Kidney capillary endothelial cell (primary cell): ENCODE measurements at regions not wholly inside any gene's neighbourhood (a gene's known extent, or its start where the extent isn't known, plus 50 kb on each side); places are given as distances from the start of the nearest gene placed in this dataset.

Experiments used
- DNase-seq: peaks from one replicate; pipeline ENCODE4 v3.0.0-alpha.2; 2018; ENCODE audit warnings: low spot score

DNA sequence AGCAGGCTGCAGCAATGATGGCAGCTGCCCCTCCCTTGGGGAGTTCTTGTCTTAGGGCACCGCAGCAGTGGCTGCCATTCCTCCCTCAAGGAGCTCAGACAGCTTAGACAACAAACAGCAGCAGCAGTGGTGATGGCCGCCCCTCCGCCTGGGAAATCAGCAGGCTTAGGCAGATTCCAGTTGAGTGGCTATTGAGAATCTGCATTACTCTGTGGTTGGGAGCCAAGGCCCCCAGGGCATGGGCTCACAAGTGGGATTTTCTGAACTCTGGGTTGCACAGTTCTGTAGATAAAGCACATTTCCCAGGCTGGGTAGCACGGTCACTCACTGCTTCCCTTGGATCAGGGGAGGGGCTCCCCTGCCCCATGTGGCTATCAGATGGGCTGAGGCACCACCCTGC is 1280.7 kb upstream of the TMPRSS15 start:
- DNase-seq = no peak

DNA sequence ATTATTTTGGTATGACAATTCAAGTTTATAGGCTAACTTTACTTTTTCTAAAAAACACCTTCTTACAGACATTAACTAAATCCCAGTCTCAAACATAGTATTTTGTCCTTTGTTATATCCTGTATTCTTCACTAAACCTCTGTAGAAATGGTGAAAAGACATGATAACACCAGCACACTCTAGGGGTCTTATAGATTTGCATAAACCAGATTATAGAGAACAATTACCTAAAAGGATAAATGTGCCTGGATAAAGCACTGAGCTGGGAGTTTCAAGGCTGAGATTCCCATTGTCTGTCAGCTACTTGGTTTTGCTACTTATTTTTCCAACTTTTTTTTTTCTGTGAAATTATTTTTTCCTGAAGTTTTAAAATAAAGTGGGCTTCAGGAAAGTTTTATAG is 1288.6 kb upstream of the TMPRSS15 start:
- no peak for DNase-seq

DNA sequence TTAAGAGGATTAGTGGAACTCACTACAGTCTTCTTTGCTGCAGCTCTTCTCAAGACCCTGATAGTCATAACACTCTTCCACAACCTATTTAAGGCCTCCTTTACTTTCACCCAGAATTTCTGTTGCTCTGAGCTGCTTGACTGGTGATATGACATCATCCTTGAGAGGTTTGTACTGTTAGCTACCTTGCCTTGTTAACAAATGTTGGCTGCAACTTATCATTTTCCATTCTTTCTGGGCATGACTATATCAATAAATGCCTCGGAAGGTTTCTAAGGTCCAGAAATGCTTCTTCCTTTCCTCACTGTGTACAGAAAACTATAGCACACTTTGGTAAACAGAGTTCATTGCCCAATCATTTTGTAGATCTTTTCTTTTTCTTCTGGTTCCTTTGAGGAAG is 1292.2 kb upstream of the TMPRSS15 start:
- DNase-seq = no peak

DNA sequence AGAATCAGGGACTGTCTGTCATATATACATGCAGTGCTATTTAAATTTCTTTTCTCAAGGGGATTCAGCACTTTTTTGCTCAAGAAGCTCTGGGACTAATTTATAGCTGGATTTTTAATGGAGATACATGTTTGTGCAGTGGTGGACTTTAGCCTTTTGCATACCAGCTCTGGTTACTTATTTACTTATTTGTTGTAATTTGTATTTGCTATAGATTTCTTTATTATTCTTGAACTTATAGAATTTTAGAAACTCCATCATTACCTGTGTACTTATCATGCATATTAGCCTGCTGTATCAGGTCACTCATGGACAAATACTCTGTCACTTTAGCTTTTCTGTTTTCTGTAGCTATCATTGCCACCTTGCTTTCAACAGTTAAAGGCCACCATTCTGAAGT is 1296.9 kb upstream of the TMPRSS15 start:
- DNase-seq = no peak

DNA sequence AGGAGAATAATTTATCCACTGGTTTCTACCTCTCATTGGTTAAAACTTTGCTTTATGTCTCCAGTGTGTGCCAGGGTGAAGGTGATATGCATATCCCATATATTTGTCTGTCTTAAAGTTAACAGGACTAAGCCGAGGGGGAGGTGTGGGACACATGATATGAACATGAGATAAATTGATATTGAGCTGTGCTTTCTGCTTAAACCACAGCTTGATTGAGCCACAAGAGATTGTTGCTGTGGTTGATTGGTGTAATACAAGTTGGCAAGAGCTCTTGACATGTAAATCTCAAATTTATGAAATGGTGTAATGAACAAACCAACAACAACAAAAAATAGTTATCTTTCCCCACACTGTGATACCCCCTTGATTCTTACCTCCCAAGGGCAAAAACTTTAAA is 1295.5 kb upstream of the NCAM2 start:
- DNase-seq = no peak

DNA sequence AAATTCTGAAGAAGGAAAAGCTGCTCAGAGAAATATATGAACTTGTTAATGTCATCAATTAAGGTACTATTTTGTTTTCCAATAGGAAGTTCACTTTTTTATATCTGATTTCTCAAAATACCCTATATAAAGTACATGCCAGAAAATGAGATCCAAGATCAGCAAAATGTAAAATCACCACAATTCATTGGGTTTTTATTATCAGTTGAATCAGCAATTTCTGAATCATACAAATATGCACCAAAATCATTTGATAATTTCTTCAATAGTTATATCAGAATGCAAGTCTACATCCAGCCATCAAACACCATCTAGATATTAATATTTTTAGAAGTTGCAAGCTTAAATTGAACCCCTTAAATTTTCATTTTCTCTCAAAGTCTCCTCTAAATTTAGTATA is 1293.4 kb upstream of the NCAM2 start:
- DNase-seq = no peak

DNA sequence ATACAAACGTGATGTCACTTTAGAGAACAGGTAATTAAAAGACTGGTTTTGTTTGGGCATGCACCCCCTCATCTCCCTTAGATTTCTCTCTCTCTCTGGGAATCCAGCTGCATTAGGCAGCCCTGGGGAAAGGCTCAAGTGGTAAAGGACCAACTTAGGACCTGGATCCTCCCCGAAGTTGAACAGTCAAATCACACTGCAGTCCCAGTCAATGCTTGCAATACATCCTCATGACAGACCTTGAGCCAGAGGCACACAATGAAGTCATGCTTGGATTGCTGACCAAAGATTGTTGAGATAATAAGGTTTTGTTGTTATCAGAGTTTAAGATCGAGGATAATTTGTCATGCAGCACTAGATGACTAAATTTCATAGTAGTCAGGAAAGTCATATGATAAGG is 1285.8 kb upstream of the NCAM2 start:
- no peak for DNase-seq

DNA sequence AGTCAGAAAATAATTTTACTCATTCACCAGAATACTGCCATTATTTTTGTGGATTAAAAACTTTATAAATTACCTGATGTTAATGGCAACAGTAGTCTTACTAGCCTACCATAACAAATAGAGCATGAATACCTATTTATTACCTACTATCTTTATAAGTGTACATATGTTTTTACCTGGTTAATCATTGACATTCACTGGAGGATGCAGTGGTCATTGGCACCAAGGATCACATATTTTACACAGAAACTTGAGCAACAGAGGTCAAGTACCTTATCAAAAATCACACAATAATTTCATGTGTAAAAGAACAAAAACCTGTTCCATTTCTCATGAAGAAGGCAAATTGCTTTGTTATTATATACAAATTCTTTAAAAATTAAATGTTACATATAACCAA is 1284.9 kb upstream of the NCAM2 start:
- DNase-seq = no peak

DNA sequence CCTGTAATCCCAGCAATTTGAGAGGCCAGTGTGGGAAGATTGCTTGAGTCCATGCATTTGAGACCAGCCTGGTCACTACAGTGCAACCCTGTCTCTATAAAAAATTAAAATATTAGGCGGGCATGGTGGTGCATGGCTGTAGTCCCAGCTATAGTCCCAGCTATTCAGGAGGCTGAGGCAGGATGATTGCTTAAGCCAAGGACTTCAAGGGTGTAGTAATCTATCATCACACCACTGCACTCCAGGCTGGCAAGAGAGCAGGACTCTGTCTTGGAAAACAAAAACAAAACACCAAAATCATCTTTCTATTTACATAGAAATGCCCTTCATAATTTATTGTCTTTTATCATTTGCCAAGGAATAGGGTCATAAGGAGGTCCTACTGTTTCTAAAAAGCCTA is 1274.1 kb upstream of the NCAM2 start:
- DNase-seq = no peak

DNA sequence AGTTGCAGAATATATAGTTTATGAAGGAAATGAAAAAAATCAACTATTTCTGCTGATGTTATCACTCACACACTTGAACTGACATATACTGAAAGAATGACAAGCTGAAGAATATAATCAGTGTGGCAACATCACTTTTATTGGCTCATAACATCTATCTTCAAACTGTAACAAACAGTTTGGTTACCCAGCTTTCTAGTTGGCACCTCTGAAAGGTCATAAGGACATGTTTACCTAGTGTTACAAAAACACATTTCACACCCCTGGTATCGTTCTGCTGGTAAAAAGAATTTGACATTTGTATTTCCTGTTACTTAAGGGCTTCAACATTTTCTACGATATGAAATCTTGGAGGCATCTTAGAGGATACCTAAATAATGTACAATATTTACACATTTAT is 1267.0 kb upstream of the NCAM2 start:
- DNase-seq = no peak

DNA sequence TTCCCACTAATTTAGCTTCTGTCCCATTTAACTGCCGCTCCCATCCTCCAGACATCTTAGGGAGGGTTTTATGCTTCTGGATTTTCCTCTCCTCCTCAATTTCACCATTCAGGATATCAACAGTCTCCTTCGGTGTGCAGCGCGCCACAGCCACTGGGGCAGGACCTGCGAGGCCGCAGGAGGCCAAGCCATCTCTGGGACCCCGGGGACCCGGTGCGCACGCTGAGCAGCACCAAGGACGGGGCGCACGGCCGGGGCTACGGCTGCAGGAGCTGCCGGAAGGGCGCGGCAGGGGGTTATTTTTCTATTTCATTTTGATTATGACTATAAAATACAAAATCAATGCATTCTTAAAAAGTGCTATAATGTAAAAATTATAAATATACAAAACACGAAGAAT is 1238.4 kb upstream of the NCAM2 start:
- no peak for DNase-seq

DNA sequence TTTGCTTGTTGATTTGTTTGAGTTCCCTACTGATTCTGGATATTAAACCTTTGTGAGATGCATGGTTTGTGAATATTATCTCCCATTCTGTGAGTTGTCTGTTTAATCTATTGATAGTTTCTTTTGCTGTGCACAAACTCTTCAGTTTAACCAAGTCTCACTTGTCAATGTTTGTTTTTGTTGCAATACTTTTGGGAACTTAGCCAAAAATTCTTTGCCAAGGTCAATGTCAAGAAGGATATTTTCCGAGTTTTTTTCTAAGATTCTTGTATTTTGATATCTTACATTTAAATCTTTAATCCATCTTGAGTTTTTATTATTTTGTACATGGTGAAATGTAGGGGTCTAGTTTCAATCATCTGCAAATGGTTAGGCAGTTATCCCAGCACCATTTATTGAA is 1230.7 kb upstream of the NCAM2 start:
- no peak for DNase-seq

DNA sequence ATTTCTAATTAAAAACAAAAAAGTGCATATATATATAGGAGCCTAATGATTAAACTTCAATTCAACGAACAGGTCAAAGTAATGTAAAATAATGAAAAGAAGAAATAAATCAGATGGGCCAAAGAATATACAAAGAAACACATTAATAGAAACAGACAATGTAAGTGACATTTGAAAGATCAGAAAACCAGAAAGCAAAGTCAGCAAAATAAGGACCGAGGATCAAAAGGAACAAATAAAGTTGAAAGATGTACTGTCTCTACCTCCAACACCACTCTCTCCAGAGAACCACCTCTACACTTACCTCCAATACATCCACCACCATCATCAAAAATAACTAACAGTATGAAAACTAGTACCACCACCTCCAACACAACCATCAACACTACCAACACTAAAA is 1226.3 kb upstream of the NCAM2 start:
- DNase-seq = no peak

DNA sequence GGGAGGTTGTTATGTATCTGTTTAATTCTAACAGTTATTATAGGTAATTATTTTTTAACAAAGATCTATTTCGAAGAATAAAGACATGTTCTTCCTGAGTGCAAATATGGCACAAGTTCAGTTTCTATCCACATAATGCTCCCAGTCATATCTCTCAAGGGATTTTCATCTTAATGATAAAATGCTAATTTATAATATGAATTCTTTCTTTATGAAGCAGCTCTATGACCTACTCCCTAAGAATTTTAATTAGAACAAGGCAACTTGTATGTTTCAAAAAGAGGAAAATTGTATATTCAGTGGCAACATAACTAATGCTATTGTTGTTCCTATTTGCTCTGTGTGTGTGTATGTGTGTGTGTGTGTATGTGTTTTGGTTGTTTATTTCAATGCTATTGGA is 1222.1 kb upstream of the NCAM2 start:
- no peak for DNase-seq

DNA sequence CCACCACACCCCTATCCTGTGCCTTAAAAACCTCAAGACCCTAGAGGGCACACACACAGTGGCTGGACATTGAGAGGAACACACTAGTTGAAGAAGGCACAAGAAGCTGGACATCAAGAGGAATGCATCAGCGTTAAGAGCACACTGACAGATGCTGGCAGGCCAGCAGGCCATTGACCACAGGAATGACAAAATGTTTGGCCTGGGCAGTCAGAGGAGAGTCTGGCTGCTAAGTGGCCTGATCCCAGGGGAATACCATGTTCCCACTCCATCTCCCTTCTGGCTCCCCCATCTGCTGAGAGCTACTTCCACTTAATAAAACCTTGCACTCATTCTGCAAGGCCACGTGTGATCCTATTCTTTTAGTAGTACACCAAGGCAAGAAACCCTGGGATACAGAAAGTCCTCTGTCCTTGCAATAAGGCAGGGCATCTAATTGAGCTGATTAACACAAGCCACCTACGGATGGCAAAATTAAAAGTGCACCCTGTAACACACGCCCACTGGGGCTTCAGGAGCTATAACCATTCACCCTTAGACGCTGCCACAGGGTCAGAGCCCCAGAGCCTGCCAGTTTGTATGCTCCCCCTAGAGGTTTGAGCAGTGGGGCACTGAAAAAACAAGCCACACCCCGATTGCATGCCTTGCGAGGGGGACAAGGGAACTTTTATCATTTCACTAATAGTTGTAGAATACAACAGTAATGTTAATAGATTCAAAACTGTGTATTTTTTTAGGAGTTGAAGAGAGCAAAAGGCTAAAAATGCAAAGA is 1216.1 kb upstream of the NCAM2 start:
- DNase-seq = no peak

DNA sequence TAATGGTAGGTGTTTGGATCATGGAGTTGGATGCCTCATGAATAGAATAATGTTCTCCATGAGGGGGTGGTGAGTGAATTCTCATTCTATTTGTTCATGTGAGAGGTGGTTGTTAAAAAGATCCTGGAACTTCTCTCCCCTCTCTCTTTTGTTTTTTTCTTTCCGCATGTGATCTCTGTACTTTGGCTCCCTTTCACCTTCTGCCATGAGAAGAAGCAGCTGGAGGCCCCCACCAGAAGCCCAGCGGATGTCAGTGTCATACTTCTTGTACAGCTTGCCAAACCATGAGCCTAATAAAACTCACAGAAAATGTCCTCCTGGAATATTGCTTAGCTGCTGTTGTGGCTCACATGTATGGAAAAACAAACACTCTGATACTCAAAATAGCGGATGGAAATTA is 1212.3 kb upstream of the NCAM2 start:
- no peak for DNase-seq

DNA sequence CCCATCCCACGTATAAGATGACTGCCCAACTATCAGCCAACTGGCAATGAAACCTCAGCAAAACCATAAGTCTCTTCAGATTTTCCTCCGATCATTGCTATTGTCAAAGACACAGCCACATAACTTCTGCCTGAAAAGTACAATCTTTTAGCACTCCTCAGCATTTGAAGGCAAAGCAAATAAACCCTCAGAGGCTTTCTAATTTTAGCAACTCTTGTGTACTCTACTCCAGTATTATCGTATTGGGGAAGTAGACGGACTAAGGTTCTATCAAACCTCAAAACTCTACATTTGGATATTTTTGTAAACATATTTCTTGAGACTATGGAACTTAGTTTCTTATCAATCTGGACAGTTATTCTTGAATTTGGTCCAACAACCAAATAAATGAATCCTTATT is 1206.2 kb upstream of the NCAM2 start:
- no peak for DNase-seq

DNA sequence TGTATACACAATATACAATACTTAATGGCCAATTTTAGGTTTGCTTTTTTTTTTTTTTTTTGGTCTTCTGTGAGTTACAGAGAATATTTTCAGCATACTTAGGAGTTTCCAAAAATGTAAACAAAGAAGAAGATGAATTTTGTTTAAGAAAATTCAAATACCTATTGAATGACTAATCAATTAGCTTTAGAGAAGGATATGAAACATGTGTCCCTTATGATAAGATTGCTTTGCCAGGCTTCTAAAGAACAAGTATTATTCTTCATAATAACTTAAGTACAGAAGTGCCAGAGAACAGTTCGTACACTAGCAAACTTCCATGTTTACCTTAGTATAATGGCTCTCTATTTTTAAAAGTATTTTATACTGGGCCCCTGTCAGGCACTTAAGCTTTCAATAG is 1191.0 kb upstream of the NCAM2 start:
- DNase-seq = no peak

DNA sequence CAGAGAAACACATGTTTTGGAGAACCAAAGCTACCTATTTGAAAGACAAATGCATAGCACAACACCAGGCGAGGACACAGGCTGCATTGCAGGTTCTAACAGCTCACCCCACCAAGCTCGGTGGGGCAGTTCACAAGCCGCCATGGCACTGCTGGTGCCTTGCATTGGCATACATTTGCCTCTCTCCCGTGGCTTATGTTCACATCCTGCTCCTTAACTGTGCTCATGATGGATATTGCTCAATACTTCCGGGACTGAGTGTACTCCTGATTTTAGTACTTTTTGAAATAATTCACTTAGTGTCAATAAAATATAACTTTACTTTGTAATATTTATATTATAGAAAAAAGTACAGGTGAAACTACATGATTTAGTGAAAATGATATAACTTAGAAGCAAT is 1187.4 kb upstream of the NCAM2 start:
- DNase-seq = no peak

DNA sequence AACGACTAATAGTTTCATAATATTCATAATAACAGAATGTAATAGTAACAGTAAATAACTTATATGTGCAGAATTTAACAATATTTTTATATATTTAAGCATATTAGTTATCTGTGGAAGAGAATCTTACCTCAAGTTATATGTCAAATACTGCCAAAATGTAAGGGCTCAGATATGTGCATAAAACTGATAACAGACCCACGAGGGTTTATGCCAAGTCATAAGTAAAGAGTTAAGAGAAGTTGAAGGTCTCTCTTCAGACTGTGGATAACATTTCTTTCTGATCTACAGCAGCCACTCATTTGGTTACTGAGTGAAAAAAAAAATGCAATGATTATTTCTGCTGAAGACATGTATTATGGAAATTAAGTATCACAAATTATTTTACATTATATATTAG is 1167.8 kb upstream of the NCAM2 start:
- DNase-seq = no peak

DNA sequence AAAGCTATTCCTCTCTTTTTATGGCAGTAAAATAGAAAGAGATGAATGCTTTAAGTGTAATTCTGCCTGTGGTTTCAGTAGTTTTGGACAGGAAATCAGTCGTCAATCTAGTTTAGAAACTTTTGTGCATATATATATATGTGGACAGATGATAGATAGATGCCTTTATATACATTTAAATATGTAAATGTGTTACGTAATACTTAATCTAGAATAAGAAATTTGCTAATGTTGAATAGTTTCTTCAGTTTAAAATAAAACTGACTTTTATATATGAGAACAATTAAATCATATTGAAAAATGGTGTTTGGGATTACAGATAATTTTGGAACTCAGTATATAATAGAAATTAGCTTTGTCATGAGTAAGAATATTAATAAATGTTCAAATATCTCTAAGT is 1165.7 kb upstream of the NCAM2 start:
- no peak for DNase-seq

DNA sequence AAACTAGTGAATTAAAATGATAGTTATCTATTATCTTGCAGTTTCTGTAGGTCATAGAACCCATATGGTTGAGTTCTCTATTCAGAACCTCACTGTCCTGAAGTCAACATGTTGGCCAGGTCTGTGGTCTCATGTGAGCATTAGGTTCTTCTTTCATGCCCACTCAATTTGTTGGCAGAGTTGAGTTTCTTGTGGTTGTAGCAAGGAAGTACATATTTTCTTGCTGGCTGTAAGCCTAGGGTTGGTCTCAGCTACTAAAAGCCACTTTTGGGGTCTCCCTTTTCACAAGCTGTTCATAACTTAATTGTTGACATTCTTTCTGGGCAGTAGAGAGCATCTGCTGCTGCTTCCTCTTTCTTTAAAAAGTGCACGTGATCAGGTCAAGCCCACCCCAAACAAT is 1165.1 kb upstream of the NCAM2 start:
- DNase-seq = no peak

DNA sequence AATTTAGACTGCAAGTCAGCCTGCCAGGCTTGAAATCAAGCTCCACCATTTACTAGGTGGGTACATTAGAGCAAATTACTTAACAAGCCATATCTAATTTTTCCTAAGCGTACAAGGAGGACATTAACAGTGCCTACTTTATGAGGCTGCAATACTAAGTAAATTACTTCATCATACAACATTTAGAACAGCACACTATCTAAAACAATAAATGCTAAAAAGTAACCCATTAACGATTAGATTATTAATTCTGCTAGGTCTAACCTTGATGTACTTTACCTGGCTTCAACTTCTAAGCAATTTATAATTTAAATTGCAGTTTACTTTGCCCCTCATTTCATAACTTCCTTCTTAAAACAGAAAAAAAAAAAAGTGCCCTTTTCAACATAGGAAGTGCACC is 1155.6 kb upstream of the NCAM2 start:
- DNase-seq = no peak

DNA sequence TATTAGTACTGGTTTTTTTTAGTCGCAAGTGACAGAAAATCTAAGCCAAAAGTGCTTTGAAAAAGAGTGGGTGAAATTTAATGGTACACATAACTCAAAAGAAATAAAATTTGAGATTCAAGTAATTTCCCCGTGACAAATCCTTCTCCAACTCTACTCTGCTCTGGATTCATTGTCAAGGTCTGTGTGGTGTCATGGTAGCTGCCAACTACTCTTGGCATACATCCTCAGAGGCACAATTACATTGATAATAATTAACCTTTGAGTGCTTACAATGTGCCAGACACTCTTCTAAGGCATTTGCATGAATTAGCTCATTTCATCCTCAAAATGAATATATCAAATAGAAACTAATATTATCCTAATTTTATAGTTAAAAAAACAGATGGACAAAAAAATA is 1153.9 kb upstream of the NCAM2 start:
- no peak for DNase-seq

DNA sequence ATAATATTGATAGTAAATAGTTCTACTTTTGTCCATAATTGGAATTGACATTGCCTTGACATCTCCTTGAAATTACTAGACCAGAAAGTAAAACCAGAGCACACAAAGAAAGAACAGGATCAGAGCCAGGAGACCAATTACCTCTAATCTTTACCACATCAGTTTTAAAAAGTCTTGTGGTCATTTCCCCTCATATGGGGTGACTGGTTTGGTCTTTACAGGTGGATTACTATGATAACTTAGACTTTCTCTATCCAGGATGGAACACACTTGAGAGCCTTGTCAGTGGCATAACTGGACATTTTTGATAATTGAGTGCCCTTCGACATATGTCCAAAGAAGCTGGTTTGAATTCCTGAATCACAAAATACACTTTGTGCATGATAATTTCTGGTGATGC is 1148.1 kb upstream of the NCAM2 start:
- no peak for DNase-seq
